GM12865 (cell line): ENCODE measurements at regions not wholly inside any gene's neighbourhood (a gene's known extent, or its start where the extent isn't known, plus 50 kb on each side); places are given as distances from the start of the nearest gene placed in this dataset.
"Not testable (repeated sequence)": the region's sequence is repeated elsewhere in the genome, so short reads cannot be mapped to it uniquely, and the experiment has no call there.

Experiments
- DNase-seq: peaks from one replicate; pipeline ENCODE4 v3.0.0; 2010; ENCODE audit warnings: low read depth
- H3K4me3 ChIP-seq: 2 replicates; pipeline ENCODE4 v1.5.1; 2011; ENCODE audit warnings: mild to moderate bottlenecking, low read depth, low read length, control low read depth
- TF ChIP-seq, protein P1 (sequence below): IDR thresholded peaks from 2 replicates; pipeline ENCODE4 v1.5.1; 2011; ENCODE audit warnings: low read length, control low read depth, low read depth, inconsistent platforms; ENCODE audit not compliant: insufficient read depth; ENCODE audit errors: missing control alignments

DNA sequence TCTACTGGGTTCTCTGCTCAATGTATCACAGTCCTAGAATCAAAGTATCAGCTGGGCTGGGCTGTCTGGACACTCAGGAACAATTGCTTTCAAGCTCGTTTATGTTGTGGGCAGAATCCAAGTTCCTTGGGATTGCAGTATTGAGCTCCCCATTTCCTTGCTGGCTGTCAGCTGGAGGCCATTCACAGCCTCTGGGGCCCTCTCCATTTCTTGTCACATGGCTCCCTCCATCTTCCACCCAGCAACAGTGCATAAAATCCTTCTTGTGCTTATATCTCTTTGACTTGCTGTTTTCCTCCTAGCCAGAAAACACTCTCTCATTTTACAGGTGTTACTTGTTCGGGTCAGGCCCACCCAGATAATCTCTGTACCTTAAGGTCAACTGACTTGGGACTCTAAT, 363.5 kb downstream of the IGSF11 start:
- no peak overlapping the region for H3K4me3 ChIP-seq
- no peak for DNase-seq
- TF ChIP-seq, protein P1, sequence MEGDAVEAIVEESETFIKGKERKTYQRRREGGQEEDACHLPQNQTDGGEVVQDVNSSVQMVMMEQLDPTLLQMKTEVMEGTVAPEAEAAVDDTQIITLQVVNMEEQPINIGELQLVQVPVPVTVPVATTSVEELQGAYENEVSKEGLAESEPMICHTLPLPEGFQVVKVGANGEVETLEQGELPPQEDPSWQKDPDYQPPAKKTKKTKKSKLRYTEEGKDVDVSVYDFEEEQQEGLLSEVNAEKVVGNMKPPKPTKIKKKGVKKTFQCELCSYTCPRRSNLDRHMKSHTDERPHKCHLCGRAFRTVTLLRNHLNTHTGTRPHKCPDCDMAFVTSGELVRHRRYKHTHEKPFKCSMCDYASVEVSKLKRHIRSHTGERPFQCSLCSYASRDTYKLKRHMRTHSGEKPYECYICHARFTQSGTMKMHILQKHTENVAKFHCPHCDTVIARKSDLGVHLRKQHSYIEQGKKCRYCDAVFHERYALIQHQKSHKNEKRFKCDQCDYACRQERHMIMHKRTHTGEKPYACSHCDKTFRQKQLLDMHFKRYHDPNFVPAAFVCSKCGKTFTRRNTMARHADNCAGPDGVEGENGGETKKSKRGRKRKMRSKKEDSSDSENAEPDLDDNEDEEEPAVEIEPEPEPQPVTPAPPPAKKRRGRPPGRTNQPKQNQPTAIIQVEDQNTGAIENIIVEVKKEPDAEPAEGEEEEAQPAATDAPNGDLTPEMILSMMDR = no peak

DNA sequence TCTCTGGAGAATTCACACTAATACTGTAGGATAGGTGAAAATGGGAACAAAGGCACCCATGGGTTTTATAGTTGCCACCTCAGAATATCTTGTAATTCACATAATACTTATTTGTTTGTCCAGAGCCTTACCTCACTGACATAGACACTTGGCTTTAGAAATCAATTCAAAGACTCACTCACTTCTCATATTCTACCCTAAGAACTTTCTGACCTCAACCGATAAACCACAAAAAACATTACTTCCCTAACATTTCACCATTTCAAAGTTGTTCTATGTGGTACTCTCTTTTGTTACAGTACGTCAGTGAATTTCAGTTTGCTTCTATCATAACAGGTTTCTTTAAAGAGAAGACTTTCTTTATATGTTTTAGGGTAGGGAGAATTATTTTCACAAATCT, 359.3 kb downstream of the IGSF11 start:
- no peak for DNase-seq
- no peak overlapping the region for H3K4me3 ChIP-seq
- TF ChIP-seq, protein P1 = no peak

DNA sequence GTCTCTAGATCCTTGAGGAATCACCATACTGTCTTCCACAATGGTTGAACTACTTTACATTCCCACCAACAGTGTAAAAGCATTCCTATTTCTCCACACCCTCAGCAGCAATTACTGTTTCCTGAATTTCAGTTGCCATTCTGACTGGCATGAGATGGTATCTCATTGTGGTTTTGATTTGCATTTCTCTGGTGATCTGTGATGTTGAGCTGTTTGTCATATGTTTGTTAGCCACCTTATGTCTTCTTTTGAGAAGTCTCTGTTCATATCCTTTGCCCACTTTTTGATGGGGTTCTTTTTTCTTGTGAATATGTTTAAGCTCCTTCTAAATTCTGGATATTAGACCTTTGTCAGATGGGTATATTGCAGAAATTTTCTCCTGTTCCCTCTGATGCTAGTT, 356.0 kb downstream of the IGSF11 start:
- not testable (repeated sequence) for H3K4me3 ChIP-seq, DNase-seq

GRCh38 chr3:118682921-118683320, 351.7 kb downstream of the IGSF11 start:
- no peak overlapping the region for H3K4me3 ChIP-seq
- no peak for DNase-seq
- TF ChIP-seq, protein P1 = no peak

DNA sequence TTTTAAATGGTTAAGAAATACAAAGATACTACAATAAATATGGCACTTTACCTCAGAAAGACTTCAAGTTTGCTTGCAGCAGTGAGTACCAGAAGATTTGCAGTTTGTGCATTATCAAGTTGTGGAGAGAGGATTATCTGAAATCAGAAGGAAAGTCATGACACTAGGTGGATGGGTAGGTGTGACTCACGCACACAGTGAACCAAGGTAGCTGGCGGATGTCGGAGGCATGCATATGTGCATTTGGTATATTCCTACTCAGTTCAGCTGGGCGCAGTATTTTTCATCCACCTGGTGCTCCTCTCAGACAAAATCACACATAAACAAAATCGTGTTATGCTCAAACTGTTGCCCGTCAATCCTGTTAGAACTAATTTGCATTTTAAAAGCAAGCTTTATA, 351.0 kb downstream of the IGSF11 start:
- no peak for DNase-seq
- TF ChIP-seq, protein P1 = no peak
- no peak overlapping the region for H3K4me3 ChIP-seq

DNA sequence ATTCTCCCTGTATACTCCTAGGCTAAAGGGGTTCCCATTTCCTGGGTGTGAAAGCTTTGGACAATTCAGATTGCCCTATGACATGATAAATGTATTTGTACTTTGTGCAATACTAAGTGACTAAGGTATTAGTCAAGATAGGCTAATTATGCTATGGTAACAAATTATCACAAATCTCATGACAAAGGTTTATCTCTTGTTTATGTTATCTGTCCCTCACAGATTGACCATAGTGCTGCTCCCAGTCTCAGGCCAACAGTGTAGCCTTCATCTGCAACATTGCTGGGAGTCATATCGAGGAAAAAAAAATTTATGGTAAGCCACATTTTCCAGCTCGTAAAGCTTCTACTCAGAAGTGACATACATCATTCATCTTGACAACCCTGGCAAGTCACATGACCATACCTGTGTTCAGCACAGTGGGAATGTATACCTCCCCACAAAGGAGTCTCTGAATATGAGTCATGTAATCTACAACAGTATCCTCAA, 346.2 kb downstream of the IGSF11 start:
- no peak for DNase-seq
- TF ChIP-seq, protein P1 = no peak
- no peak overlapping the region for H3K4me3 ChIP-seq

DNA sequence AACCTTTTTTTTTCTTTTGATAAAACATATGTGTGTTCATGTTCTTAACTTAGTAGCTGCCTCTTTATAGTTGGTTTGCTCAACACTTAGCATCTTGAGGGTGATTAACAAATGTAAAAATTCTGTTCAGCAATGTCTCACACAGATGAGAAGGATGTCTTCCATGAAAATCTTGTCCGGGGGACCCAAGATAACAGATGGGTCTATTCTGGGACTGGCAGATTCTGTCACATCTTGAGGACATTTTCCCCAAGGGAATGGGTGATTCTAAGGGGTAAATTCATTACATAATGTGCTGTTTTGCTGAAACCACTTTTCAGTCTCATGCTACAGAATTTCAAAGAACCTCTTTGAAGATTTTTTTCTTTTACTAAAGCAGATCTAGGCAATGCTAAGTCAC, 342.2 kb downstream of the IGSF11 start:
- DNase-seq = no peak
- TF ChIP-seq, protein P1 = no peak
- no peak overlapping the region for H3K4me3 ChIP-seq
